Mucosa of descending colon (tissue), 3 donors: ENCODE measurements at regions not wholly inside any gene's neighbourhood (a gene's known extent, or its start where the extent isn't known, plus 50 kb on each side); places are given as distances from the start of the nearest gene placed in this dataset.
"Not testable (repeated sequence)": the region's sequence is repeated elsewhere in the genome, so short reads cannot be mapped to it uniquely, and the experiment has no call there.

ENCODE experiments used
- ATAC-seq: fragments of 200-7000 bp; cut with Tn5 transposase; one replicate; pipeline ENCODE4 v1.9.1; 2020; ENCODE audit warnings: mild to moderate bottlenecking, moderate library complexity
- DNase-seq, 3 donors: peaks; one replicate each; pipeline ENCODE4 v3.0.0-alpha.2; 2020
- H3K36me3 ChIP-seq: fragments of 200-600 bp; one replicate; pipeline ENCODE4 v1.8.0; 2021; ENCODE audit warnings: low read depth, mild to moderate bottlenecking
- H3K4me1 ChIP-seq: fragments of 200-600 bp; one replicate; pipeline ENCODE4 v1.8.0; 2021; ENCODE audit warnings: low read depth, mild to moderate bottlenecking
- H3K4me3 ChIP-seq: fragments of 200-600 bp; one replicate; pipeline ENCODE4 v1.8.0; 2021; ENCODE audit warnings: mild to moderate bottlenecking
- H3K9me3 ChIP-seq: fragments of 200-600 bp; one replicate; pipeline ENCODE4 v1.8.0; 2021; ENCODE audit warnings: mild to moderate bottlenecking
- intact Hi-C, 2 donors: fragments of 100-400 bp; cut with DNase I in 1 of 2; cut with micrococcal nuclease in 1 of 2; formaldehyde crosslinking; loops; one replicate each; pipeline versions ENCODE4 v1.11.0 to v1.11.1; 2022; cut with DNase I, micrococcal nuclease
- TF ChIP-seq, protein P1 (sequence below): fragments of 200-600 bp; IDR thresholded peaks from one replicate; pipeline ENCODE4 v1.8.0; 2022; ENCODE audit warnings: antibody characterized with exemption, mild to moderate bottlenecking
- donor health status: DM: no; HTN: no; CAD: no; lungs with moderate emphysema.
- donor health status: DM: no; HTN: no; CAD: no.
- donor health status: DM: no; HTN: yes; CAD: no.

DNA sequence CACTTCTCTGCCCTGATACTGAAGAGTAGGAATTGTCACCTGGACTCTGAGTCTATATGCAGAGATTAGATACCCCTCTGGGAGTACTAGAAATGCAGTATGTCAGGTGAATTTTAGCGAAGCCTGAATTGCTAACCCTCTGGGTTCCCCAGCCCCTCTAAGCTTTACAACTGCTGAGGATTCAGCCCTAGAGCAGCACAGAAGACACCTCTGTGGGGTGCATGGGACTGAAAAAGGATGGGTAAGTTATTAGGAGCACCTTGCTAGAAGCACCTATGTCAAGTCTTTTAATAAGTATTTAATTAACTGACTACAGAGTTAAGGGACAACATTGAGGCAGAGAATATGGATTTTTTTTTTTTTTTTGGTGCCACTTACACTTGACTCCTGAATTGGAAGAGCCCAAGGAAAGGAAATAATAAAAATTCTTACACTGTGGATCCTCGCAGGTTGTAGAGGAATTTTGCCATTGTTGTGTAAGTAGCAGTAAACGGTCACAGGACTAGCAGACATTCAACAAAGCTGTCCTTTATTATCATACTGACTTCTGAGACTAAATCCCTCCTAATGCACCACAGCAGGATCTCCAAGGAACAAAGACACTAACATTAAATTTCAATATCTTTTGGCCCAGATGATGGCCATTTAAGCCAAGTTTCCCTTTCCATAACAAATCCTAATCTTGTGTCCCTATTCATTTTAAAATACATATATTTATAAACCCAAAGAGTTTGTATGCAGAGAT lies 253.2 kb downstream of the ANKRD50 start:
- TF ChIP-seq, protein P1, sequence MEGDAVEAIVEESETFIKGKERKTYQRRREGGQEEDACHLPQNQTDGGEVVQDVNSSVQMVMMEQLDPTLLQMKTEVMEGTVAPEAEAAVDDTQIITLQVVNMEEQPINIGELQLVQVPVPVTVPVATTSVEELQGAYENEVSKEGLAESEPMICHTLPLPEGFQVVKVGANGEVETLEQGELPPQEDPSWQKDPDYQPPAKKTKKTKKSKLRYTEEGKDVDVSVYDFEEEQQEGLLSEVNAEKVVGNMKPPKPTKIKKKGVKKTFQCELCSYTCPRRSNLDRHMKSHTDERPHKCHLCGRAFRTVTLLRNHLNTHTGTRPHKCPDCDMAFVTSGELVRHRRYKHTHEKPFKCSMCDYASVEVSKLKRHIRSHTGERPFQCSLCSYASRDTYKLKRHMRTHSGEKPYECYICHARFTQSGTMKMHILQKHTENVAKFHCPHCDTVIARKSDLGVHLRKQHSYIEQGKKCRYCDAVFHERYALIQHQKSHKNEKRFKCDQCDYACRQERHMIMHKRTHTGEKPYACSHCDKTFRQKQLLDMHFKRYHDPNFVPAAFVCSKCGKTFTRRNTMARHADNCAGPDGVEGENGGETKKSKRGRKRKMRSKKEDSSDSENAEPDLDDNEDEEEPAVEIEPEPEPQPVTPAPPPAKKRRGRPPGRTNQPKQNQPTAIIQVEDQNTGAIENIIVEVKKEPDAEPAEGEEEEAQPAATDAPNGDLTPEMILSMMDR: no peak
- DNase-seq (no peak), ATAC-seq (no peak)
- H3K9me3 ChIP-seq: peaks cover 27% of the 10 kb centered on the region
- intact Hi-C loops: no loop called here
- H3K4me1 ChIP-seq: no peaks in the 10 kb centered on the region
- no peaks in the 10 kb centered on the region for H3K36me3 ChIP-seq
- no peak overlapping the region for H3K4me3 ChIP-seq

- ATAC-seq (no peak), DNase-seq (no peak)
- TF ChIP-seq, protein P1: no peak
- intact Hi-C loops: no loop called here
- Histone ChIP-seq H3K4me1 (no peaks in the 10 kb centered on the region), H3K4me3 (no peak overlapping the region), H3K36me3 (no peaks in the 10 kb centered on the region), H3K9me3 (peaks cover 27% of the 10 kb centered on the region)
Measured at GRCh38 chr4:124459941-124460310, 252.6 kb downstream of the ANKRD50 start.

DNA sequence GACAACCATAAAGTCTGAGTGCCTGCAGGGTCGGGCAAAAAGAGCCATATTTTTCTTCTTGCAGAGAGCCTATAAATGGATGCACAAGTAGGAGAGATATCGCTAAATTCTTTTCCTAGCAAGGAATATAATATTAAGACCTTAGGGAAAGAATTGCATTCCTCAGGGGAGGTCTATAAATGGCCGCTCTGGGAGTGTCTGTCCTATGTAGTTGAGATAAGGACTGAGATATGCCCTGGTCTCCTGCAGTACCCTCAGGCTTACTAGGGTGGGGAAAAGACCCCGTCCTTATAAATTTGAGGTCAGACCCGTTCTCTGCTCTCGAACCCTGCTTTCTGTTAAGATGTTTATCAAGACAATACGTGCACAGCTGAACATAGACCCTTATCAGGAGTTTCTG lies 250.9 kb downstream of the ANKRD50 start:
- H3K4me3 ChIP-seq, ATAC-seq, H3K36me3 ChIP-seq, DNase-seq, H3K4me1 ChIP-seq, intact Hi-C loops: not testable (repeated sequence)
- H3K9me3 ChIP-seq: peaks cover 27% of the 10 kb centered on the region

DNA sequence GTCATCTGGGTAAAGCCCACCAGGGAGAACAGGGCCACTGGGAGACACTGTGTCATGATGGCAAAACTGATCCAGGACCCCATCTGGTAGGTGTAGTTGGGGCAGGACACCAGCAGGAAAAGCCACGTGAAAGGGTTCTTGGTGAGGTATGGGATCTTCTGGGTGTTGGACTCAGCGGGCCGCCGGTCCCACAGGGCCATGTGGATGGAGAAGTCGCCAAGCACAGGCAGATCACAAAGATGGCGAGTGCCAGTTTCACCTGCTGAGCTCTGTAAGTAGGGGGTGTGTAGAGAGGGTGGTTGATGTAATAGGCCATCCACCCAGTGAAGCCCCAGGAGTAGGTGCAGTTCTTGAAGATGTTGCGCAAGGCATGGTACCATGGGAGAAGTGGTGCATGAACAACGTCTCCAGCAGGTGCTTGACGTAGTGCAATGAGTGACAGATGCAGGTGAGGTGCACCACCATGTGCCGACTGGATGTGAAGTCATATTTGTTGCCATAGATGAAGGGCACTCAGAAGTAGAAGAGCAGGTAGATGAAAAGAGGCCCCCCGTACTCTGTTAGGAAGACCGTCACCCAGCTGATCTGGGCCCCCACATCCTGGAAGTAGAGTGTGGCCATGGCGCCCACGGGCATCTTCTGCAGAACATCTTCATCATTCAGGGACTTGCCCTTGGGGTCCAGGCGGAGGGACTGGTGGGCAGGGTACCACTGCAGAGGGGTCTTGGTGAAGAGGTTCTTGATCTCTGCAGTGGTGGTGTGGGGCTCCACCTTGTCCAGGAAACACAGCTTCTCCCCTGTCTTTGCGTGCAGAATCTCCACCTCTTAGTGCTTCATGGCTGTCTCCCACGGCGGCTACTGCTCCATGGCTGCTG lies 249.3 kb downstream of the ANKRD50 start:
- no peak for DNase-seq
- no peaks in the 10 kb centered on the region for H3K4me1 ChIP-seq
- H3K9me3 ChIP-seq: peaks cover 27% of the 10 kb centered on the region
- H3K4me3 ChIP-seq: no peak overlapping the region
- no peaks in the 10 kb centered on the region for H3K36me3 ChIP-seq
- TF ChIP-seq, protein P1: no peak
- ATAC-seq: no peak
- intact Hi-C loops: no loop called here

DNA sequence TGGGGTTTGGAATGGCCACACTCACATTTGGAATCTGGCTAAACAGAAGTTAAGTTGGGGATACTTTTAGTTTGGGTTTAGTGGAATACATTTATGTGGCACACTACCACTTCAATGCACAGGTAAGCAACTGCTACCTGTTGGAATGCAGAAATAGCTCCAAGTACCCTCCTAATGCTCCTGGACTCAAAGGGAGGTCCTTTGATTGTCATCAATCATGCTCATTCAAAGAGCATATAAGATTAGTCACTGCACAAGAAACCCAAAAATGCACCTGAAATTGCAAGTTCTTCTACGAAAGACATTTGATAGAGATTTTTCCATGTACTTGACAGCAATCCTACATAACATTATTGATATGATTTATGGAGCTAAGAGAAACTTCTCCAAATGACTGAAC lies 247.7 kb downstream of the ANKRD50 start:
- intact Hi-C loops: no loop called here
- ATAC-seq (no peak), DNase-seq (no peak)
- Histone ChIP-seq H3K4me3 (no peak overlapping the region), H3K4me1 (no peaks in the 10 kb centered on the region), H3K36me3 (no peaks in the 10 kb centered on the region), H3K9me3 (peaks cover 27% of the 10 kb centered on the region)
- TF ChIP-seq, protein P1: no peak

DNA sequence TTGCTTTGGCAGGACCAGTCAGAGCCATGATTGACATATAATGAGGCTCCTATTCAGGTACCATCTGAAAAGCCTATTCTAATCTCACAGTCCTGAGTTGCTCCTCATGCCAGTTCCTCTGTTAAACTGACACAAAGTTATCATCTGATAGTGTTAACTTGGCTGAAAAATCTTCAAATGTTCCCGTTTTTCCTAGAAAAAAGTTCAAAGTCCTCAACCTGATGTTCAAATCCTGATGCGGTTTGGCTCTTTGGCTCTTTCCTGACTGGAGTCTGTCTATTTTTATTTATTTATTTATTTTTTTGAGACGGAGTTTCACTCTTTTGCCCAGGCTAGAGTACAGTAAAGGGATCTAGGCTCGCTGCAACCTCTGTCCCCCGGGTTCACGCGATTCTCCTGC lies 244.2 kb downstream of the ANKRD50 start:
- no peak overlapping the region for H3K4me3 ChIP-seq
- DNase-seq: no peak
- intact Hi-C loops: no loop called here
- no peaks in the 10 kb centered on the region for H3K36me3 ChIP-seq
- TF ChIP-seq, protein P1: no peak
- ATAC-seq: no peak
- peaks cover 2% of the 10 kb centered on the region for H3K9me3 ChIP-seq
- H3K4me1 ChIP-seq: no peaks in the 10 kb centered on the region
